GM23338 (cell line): ENCODE measurements at regions not wholly inside any gene's neighbourhood (a gene's known extent, or its start where the extent isn't known, plus 50 kb on each side); places are given as distances from the start of the nearest gene placed in this dataset.

Source experiments
- ATAC-seq: fragments of 200-7000 bp; cut with Tn5 transposase; 3 replicates; pipeline ENCODE4 v1.9.1; 2020
- DNase-seq: peaks from one replicate; pipeline ENCODE4 v3.0.0-alpha.2; 2015; ENCODE audit warnings: low spot score
- H2AFZ ChIP-seq: fragments of 200-600 bp; sonication (generic); 2 replicates; pipeline ENCODE4 v1.8.0; 2016; ENCODE audit warnings: antibody characterized with exemption, mild to moderate bottlenecking, moderate library complexity
- H3F3A ChIP-seq: fragments of 200-600 bp; sonication (generic); replicated peaks from 2 replicates; pipeline ENCODE4 v1.8.0; 2017; ENCODE audit warnings: antibody characterized with exemption, mixed run types, low read depth
- H3K27ac ChIP-seq: fragments of 200-600 bp; sonication (generic); 2 replicates; pipeline ENCODE4 v1.6.1; 2016; ENCODE audit warnings: low read depth
- H3K27me3 ChIP-seq: fragments of 200-600 bp; sonication (generic); 2 replicates; pipeline ENCODE4 v1.8.0; 2016; ENCODE audit warnings: mild to moderate bottlenecking, mixed run types, moderate library complexity; ENCODE audit not compliant: insufficient read depth
- H3K36me3 ChIP-seq: fragments of 200-600 bp; sonication (generic); 2 replicates; pipeline ENCODE4 v1.8.0; 2016; ENCODE audit warnings: mild to moderate bottlenecking; ENCODE audit not compliant: insufficient read depth
- H3K4me1 ChIP-seq: fragments of 200-600 bp; sonication (generic); 2 replicates; pipeline ENCODE4 v1.8.0; 2016; ENCODE audit warnings: mild to moderate bottlenecking, moderate library complexity; ENCODE audit not compliant: insufficient read depth
- H3K4me2 ChIP-seq: fragments of 200-600 bp; sonication (generic); 2 replicates; pipeline ENCODE4 v1.7.1; 2017; ENCODE audit warnings: mixed run types
- H3K4me3 ChIP-seq: fragments of 200-600 bp; sonication (generic); 2 replicates; pipeline ENCODE4 v1.6.1; 2016; ENCODE audit warnings: mixed run types
- H3K79me2 ChIP-seq: fragments of 200-600 bp; sonication (generic); replicated peaks from 2 replicates; pipeline ENCODE4 v1.8.0; 2017; ENCODE audit warnings: mild to moderate bottlenecking; ENCODE audit not compliant: insufficient read depth
- H3K9me2 ChIP-seq: fragments of 200-600 bp; sonication (generic); 2 replicates; pipeline ENCODE4 v1.8.0; 2017; ENCODE audit not compliant: insufficient read depth
- H4K20me1 ChIP-seq: fragments of 200-600 bp; sonication (generic); replicated peaks from 2 replicates; pipeline ENCODE4 v1.8.0; 2017; ENCODE audit warnings: mild to moderate bottlenecking; ENCODE audit not compliant: insufficient read depth
- H3K27ac Mint-ChIP-seq: 2 replicates; pipeline ENCODE4 v1.8.0; 2020; ENCODE audit warnings: inconsistent platforms, mild to moderate bottlenecking, moderate library complexity, mixed read lengths
- H3K27me3 Mint-ChIP-seq: 3 replicates; pipeline ENCODE4 v1.8.0; 2022; ENCODE audit warnings: low read depth, mild to moderate bottlenecking, moderate library complexity, mixed read lengths, inconsistent platforms; ENCODE audit not compliant: insufficient read depth, poor library complexity
- H3K36me3 Mint-ChIP-seq: 3 replicates; pipeline ENCODE4 v1.8.0; 2021; ENCODE audit warnings: low read depth, mild to moderate bottlenecking, inconsistent platforms, moderate library complexity, mixed read lengths
- H3K4me1 Mint-ChIP-seq: 3 replicates; pipeline ENCODE4 v1.8.0; 2020; ENCODE audit warnings: mild to moderate bottlenecking, inconsistent platforms, mixed read lengths
- H3K4me3 Mint-ChIP-seq: 3 replicates; pipeline ENCODE4 v1.8.0; 2021; ENCODE audit warnings: moderate library complexity, mild to moderate bottlenecking, inconsistent platforms, mixed read lengths
- H3K9me3 Mint-ChIP-seq: 3 replicates; pipeline ENCODE4 v1.8.0; 2020; ENCODE audit warnings: moderate library complexity, mild to moderate bottlenecking, inconsistent platforms, mixed read lengths
- EZH2phosphoT487 ChIP-seq: fragments of 200-600 bp; sonication (generic); IDR thresholded peaks from one replicate; pipeline ENCODE4 v1.8.1; 2018; ENCODE audit warnings: antibody characterized with exemption; ENCODE audit not compliant: unreplicated experiment
- ZNF114 ChIP-seq: fragments of 250-450 bp; sonication (Bioruptor Pico); IDR thresholded peaks from 2 replicates; pipeline ENCODE4 v1.5.0; 2020; ENCODE audit warnings: mild to moderate bottlenecking, moderate library complexity
- TF ChIP-seq, protein P1 (sequence below): IDR thresholded peaks from 2 replicates; pipeline ENCODE4 v1.6.1; 2016; ENCODE audit warnings: antibody characterized with exemption
- TF ChIP-seq, protein P2 (sequence below): IDR thresholded peaks from one replicate; pipeline ENCODE4 v1.6.1; 2018; ENCODE audit warnings: antibody characterized with exemption; ENCODE audit not compliant: unreplicated experiment
- TF ChIP-seq, protein P3 (sequence below), 2 experiments: fragments of 200-600 bp in 1 of 2; sonication (generic) in 1 of 2; conservative IDR thresholded peaks; 2 replicates each; pipeline versions ENCODE4 v1.5.1 to v1.6.1; 2016 to 2017; ENCODE audit warnings: antibody characterized with exemption in 2 of 2, low read depth in 2 of 2, mild to moderate bottlenecking in 2 of 2, moderate library complexity in 1 of 2

GRCh38 chr1:200343874-200344273, 66.0 kb downstream of the ZNF281 start:
- no peak overlapping the region for H3K27ac Mint-ChIP-seq

DNA sequence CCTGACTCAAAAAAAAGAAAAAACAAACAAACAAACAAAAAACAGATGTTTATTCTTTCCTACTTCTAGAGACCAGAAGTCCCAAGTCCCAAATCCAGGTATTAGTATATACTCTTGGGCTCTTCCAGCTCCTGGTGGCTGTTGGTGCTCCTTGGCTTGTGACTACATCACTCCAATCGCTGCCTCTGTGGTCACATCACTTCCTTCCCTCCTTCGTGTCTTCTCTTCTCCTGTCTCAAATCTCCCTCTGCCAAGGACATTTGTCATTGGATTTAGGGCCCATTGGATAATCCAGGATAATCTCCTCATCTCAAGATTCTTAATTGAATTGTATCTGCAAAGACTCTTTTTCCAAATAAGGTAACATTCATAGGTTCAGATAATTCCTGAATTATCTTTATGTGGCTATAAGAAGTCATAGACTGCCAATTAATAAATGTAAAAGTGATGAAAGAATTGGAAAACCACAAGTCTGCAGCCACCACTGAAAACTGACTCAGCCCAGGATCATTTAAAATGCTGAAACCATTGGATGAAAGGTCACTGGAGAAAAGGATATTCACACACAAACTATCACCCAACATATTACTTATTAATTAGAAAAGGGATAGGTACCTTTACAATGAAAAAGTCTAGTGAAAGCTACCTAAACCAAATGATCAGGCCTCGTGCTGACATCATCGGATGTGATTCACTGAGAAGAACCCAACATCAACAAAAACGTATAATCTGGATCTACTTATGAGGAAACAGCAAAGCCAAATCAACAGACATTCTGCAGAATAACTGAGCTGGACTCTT, 67.1 kb downstream of the ZNF281 start:
- Mint-ChIP-seq H3K4me1 (peaks cover 29% of the 10 kb centered on the region), H3K4me3 (no peak overlapping the region), H3K27ac (no peak overlapping the region), H3K9me3 (no peaks in the 10 kb centered on the region; the same call in 2 of the 3 replicates), H3K36me3 (no peaks in the 10 kb centered on the region), H3K27me3 (no peaks in the 10 kb centered on the region)
- ATAC-seq (no peak), DNase-seq (no peak)
- Histone ChIP-seq H3F3A (0 out of 2 replicates have a peak, but pooled peaks cover 3% of the 10 kb centered on the region), H3K4me3 (no peak overlapping the region), H3K36me3 (no peaks in the 10 kb centered on the region), H3K4me1 (peaks cover 13% of the 10 kb centered on the region), H3K79me2 (no peaks in the 10 kb centered on the region), H3K9me2 (no peaks in the 10 kb centered on the region), H3K27me3 (no peaks in the 10 kb centered on the region), H4K20me1 (no peaks in the 10 kb centered on the region), H3K4me2 (no peak overlapping the region), H3K27ac (no peak overlapping the region), H2AFZ (no peak overlapping the region)
- TF ChIP-seq, protein P1, sequence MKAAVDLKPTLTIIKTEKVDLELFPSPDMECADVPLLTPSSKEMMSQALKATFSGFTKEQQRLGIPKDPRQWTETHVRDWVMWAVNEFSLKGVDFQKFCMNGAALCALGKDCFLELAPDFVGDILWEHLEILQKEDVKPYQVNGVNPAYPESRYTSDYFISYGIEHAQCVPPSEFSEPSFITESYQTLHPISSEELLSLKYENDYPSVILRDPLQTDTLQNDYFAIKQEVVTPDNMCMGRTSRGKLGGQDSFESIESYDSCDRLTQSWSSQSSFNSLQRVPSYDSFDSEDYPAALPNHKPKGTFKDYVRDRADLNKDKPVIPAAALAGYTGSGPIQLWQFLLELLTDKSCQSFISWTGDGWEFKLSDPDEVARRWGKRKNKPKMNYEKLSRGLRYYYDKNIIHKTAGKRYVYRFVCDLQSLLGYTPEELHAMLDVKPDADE: no peak
- no peak for TF ChIP-seq ZNF114 (CRISPR knock-in tag)
- TF ChIP-seq, protein P2, sequence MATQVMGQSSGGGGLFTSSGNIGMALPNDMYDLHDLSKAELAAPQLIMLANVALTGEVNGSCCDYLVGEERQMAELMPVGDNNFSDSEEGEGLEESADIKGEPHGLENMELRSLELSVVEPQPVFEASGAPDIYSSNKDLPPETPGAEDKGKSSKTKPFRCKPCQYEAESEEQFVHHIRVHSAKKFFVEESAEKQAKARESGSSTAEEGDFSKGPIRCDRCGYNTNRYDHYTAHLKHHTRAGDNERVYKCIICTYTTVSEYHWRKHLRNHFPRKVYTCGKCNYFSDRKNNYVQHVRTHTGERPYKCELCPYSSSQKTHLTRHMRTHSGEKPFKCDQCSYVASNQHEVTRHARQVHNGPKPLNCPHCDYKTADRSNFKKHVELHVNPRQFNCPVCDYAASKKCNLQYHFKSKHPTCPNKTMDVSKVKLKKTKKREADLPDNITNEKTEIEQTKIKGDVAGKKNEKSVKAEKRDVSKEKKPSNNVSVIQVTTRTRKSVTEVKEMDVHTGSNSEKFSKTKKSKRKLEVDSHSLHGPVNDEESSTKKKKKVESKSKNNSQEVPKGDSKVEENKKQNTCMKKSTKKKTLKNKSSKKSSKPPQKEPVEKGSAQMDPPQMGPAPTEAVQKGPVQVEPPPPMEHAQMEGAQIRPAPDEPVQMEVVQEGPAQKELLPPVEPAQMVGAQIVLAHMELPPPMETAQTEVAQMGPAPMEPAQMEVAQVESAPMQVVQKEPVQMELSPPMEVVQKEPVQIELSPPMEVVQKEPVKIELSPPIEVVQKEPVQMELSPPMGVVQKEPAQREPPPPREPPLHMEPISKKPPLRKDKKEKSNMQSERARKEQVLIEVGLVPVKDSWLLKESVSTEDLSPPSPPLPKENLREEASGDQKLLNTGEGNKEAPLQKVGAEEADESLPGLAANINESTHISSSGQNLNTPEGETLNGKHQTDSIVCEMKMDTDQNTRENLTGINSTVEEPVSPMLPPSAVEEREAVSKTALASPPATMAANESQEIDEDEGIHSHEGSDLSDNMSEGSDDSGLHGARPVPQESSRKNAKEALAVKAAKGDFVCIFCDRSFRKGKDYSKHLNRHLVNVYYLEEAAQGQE: no peak
- TF ChIP-seq, protein P3, sequence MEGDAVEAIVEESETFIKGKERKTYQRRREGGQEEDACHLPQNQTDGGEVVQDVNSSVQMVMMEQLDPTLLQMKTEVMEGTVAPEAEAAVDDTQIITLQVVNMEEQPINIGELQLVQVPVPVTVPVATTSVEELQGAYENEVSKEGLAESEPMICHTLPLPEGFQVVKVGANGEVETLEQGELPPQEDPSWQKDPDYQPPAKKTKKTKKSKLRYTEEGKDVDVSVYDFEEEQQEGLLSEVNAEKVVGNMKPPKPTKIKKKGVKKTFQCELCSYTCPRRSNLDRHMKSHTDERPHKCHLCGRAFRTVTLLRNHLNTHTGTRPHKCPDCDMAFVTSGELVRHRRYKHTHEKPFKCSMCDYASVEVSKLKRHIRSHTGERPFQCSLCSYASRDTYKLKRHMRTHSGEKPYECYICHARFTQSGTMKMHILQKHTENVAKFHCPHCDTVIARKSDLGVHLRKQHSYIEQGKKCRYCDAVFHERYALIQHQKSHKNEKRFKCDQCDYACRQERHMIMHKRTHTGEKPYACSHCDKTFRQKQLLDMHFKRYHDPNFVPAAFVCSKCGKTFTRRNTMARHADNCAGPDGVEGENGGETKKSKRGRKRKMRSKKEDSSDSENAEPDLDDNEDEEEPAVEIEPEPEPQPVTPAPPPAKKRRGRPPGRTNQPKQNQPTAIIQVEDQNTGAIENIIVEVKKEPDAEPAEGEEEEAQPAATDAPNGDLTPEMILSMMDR (conservative IDR thresholded peaks at IDR 0.05; ENCODE audit: low read depth in 2 of 2): no peak

More at GRCh38 chr1:200343874-200344273, 66.0 kb downstream of the ZNF281 start:
- Histone ChIP-seq H3K36me3 (no peaks in the 10 kb centered on the region), H3K27ac (no peak overlapping the region), H3K9me2 (no peaks in the 10 kb centered on the region), H4K20me1 (no peaks in the 10 kb centered on the region), H3K4me3 (no peak overlapping the region), H3K79me2 (no peaks in the 10 kb centered on the region), H3F3A (no peaks in the 10 kb centered on the region), H2AFZ (no peak overlapping the region), H3K4me2 (no peak overlapping the region), H3K4me1 (peaks cover 7% of the 10 kb centered on the region), H3K27me3 (no peaks in the 10 kb centered on the region)
- Mint-ChIP-seq H3K36me3 (no peaks in the 10 kb centered on the region), H3K9me3 (no peaks in the 10 kb centered on the region; the same call in 2 of the 3 replicates), H3K27me3 (no peaks in the 10 kb centered on the region), H3K4me3 (no peak overlapping the region), H3K4me1 (peaks cover 22% of the 10 kb centered on the region)
- TF ChIP-seq EZH2phosphoT487: no peak
- no peak for DNase-seq
- ATAC-seq: no peak
